Activated T-helper 1 cell treated with Interleukin-2 at 50 U/mL for 16 hours (primary cell): ENCODE measurements at regions not wholly inside any gene's neighbourhood (a gene's known extent, or its start where the extent isn't known, plus 50 kb on each side); places are given as distances from the start of the nearest gene placed in this dataset.

ENCODE experiments used
- DNase-seq: peaks from one replicate; pipeline ENCODE4 v3.0.0-alpha.2; 2020; ENCODE audit warnings: low read depth

DNA sequence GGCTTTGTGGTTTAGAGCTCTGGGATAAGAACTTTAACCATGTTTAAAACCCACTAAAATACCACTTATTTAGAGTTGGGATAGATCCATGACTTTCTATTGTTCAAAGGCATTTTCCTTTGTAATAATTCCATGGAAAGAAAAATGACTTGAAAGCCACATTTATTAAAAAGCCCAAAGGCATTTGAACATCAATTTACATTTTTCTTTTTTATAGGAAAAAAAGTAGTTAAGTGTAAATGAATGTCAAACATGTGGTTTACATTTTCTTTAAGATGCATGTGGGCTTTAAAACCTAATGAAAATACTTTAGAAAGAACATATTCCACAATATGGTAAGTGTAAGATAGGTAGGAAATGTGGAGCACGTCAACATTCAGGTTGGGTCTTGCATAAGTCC is 443.2 kb downstream of the TOX3 start:
- no peak for DNase-seq

DNA sequence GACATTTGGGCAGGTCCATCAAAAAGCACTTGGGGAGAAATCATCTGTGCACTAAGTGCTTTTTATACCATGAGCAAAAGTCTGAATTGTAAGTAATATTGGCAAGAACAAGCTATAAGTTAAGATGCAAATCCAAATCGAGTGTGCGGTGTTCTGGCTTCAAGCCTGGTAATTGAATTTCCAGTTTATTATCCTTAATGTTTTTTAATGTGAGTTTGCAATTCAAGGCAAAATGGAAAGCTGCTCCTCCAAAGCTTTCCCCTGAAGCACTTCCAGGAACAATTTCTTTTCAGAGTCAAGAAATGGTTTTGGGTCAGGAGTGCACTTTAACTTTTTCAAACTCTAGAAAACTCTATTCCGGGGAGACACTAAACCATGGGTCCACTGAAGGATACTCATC is 445.7 kb downstream of the TOX3 start:
- no peak for DNase-seq

GRCh38 chr16:52099382-52099781 is 447.6 kb downstream of the TOX3 start:
- DNase-seq = no peak

- no peak for DNase-seq
Observed at GRCh38 chr16:52095471-52095870, 451.5 kb downstream of the TOX3 start.

GRCh38 chr16:52092126-52092525 is 454.8 kb downstream of the TOX3 start:
- DNase-seq = no peak

DNA sequence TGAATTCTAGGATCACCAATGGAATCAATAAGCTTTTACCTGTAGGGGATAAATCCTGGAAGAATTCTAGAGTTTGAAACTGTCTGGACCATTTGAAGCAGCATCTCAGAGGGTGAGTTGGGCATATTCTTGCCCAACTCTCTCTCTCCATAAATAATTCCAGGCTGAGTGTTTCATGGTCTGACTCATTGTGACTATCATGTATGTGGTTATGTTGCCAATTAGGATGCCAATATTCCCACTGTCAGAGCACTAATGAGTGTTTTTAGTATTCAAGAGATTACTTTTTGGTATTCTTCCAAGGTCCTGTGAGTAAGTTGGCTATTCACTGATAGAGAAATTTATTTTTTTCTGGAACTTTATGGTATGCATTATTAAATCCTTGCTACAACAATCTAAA is 456.9 kb downstream of the TOX3 start:
- no peak for DNase-seq

GRCh38 chr16:52089476-52089875 is 457.5 kb downstream of the TOX3 start:
- no peak for DNase-seq

- DNase-seq = no peak
Observed at GRCh38 chr16:52086901-52087300, 460.0 kb downstream of the TOX3 start.

- DNase-seq = no peak
Observed at GRCh38 chr16:52078716-52079655, 468.0 kb downstream of the TOX3 start.

- no peak for DNase-seq
Observed at GRCh38 chr16:52077607-52078006, 469.3 kb downstream of the TOX3 start.

DNA sequence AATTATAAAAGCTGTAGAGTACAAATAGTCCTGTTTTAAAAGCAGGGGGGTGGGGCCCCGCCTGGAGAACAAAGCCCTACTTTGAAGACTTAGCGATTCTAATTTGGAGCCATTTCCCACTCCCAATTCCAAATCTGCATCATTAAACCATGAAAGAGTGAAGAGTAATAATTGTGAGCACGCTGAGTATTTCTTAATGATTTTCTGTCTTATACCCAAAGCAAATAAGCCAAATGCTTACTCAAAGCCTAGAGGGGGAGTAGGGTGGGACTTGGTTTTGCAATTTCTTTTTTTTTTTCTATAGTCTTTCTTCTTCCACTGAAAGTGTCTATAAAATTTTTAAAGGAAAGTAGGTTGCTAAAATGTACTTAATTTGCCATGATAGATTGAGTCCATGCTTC is 470.1 kb downstream of the TOX3 start:
- no peak for DNase-seq

DNA sequence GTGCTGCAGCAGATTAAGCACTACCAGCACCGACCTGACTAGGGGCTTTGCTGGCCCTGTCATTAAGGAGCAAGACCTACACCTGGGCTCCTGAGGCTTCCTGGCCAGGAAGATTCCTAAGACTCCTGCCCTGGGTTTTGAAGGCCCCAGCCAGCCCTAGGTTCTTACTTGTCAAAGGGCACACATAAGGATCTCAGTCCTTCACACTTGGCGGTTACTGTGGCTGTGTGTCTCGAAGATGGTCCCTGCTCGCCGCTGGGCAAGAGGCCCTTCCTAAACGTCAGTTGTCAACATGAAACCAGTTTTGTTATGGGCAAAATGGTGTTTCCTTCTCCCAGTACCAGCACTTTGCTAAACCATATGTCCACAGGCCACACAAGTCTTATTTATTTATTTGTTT is 470.6 kb downstream of the TOX3 start:
- no peak for DNase-seq

GRCh38 chr16:52074133-52074532 is 472.8 kb downstream of the TOX3 start:
- DNase-seq = no peak

- DNase-seq = no peak
Observed at GRCh38 chr16:52073024-52073423, 473.9 kb downstream of the TOX3 start.

- no peak for DNase-seq
Observed at GRCh38 chr16:52071101-52071500, 475.8 kb downstream of the TOX3 start.

DNA sequence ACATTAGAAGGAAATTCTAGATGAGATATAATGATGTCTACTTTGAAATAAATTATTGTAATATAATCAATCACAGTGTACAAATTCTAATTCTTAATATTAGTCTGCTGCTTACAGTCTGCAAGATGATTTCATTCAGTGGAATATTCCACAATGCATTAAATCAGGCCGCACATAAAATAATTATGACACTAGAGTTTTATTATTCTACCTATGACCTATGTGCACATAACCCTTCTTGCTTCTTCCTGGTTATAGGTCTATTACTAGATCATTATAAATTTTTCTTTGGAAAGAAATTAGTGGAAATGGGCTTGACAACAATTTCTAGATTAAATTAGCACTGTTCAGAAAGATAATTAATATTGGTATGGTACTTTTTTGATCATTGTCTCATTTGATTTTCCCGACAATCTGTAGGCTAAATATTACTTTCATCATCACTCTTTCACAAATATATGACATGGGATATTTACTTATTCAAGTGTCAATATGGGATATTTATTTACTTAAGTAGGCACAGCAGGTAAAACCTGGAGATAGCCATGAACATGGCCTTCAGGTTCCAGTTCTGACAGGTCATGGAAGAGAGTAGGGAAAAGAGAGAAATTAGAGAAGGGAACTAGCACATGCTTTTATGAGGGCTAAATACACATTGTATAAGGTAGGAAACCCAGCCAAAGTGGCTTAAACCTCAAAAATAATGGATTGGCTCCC is 476.4 kb downstream of the TOX3 start:
- DNase-seq = no peak

GRCh38 chr16:52069866-52070265 is 477.1 kb downstream of the TOX3 start:
- DNase-seq = no peak

- DNase-seq = no peak
Observed at GRCh38 chr16:52068447-52069074, 478.4 kb downstream of the TOX3 start.

- no peak for DNase-seq
Observed at GRCh38 chr16:52066962-52067361, 480.0 kb downstream of the TOX3 start.

DNA sequence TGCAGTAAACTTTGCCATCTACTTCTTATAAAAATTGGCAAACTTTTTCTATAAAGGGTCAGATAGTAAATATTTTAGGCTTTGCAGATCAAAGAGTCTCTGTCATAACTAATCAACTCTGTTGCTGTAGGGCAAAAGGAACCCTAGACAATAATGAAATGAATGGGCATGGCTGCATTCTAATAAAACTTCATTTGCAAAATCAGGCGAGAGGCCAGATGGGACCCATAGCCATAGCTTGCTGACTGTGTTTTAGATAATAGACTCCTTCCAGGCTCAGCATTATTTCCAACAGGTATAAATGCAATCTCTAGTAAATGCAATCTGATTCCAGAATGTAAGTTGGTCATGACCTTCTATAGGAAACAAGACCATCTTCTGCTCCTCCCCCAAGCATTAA is 490.7 kb downstream of the TOX3 start:
- no peak for DNase-seq

GRCh38 chr16:52055381-52055780 is 491.6 kb downstream of the TOX3 start:
- DNase-seq = no peak

- DNase-seq = no peak
Observed at GRCh38 chr16:52054326-52054725, 492.6 kb downstream of the TOX3 start.

DNA sequence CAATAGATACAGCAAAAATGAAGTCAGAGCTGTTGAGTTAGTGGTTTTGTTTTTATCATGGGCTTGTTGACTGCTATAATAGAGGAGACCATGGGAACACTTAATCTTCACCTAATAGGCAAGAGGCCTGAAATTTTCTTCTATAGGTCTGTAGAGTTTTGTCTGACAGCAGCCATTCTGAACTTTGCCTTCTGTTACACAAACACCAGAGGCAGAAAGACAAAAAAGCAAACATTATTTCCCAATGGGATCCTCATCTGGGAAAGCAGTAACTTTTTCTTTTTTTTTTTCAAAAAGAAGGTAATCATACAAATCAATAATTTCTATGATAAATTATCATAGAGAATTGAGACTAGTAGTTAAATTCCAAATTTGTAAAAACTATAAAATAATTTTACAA is 494.1 kb downstream of the TOX3 start:
- no peak for DNase-seq
